ENCODE measurements at regions not wholly inside any gene's neighbourhood (a gene's known extent, or its start where the extent isn't known, plus 50 kb on each side); places are given as distances from the start of the nearest gene placed in this dataset.
A peak's percentile ranks its signal among the peaks of the same experiment; 100 is the strongest.

DNA sequence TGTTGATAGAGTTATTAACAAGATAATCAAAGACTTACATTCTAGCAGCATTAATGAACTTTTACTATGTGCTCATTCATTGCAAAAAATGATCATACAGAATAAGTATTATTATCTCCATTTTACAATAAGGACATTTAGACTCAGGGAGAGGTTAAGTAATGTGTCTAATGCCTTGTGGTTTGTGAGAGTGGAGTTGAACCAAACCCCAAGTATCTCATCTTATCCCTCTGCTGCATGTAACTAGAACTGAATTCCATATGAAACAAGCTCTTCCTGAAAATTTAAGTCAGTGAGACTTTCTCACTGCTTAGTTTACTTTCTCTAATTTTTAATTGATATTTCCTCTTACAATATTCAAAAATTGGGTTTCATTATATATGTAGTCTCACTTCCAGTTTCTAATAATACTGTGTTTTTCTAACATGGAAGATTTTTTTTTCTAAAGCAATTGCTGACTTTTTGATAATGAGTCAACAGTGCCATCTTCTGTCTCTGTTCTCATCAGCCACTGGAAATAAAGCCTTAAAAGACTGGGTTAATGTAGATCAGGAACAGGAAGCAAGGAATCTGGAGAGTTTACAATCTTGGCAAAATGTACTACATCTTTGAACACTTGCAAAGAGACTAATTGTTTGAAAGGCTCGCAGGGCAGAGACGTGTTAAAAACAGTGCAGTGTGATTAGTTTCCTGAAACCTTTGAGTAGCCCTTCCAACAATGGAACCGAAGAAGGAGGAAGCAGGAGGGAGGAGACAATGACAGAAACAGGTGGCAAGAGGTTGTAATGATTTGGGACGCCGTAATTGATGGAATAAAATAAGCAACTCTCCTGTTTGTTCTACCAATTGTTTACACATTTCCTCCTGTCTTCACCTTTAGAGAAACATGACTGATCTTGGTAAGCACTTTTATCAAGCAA, 567.6 kb downstream of the MRPL39 start:
- no peak overlapping the region for H3K4me2 ChIP-seq
- H3K27me3 ChIP-seq (ENCODE audit: insufficient read depth), result no peaks in the 10 kb centered on the region
- no peaks in the 10 kb centered on the region for H4K20me1 ChIP-seq (replicated peaks; ENCODE audit: insufficient read depth)
- no peak overlapping the region for H3K27ac ChIP-seq (ENCODE audit: low read depth)
- no peak; the same call in 2 of the 3 replicates for ATAC-seq
- no peaks in the 10 kb centered on the region; the same call in 2 of the 3 replicates for H3K36me3 Mint-ChIP-seq (ENCODE audit: low read depth)
- H3F3A ChIP-seq (replicated peaks; ENCODE audit: low read depth), result no peaks in the 10 kb centered on the region
- DNase-seq (ENCODE audit: low spot score), result peak; percentile 34
- H3K4me3 Mint-ChIP-seq, result no peak overlapping the region; the same call in 2 of the 3 replicates
- no peaks in the 10 kb centered on the region for H3K36me3 ChIP-seq (ENCODE audit: insufficient read depth)
- no peaks in the 10 kb centered on the region for H3K4me1 ChIP-seq (ENCODE audit: insufficient read depth)
- no peaks in the 10 kb centered on the region for H3K79me2 ChIP-seq (replicated peaks; ENCODE audit: insufficient read depth)
- H2AFZ ChIP-seq, result no peak overlapping the region; the same call in 1 of the 2 replicates
- TF ChIP-seq, protein P1, sequence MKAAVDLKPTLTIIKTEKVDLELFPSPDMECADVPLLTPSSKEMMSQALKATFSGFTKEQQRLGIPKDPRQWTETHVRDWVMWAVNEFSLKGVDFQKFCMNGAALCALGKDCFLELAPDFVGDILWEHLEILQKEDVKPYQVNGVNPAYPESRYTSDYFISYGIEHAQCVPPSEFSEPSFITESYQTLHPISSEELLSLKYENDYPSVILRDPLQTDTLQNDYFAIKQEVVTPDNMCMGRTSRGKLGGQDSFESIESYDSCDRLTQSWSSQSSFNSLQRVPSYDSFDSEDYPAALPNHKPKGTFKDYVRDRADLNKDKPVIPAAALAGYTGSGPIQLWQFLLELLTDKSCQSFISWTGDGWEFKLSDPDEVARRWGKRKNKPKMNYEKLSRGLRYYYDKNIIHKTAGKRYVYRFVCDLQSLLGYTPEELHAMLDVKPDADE (IDR thresholded peaks at IDR 0.05), result no peak
- TF ChIP-seq, protein P2, sequence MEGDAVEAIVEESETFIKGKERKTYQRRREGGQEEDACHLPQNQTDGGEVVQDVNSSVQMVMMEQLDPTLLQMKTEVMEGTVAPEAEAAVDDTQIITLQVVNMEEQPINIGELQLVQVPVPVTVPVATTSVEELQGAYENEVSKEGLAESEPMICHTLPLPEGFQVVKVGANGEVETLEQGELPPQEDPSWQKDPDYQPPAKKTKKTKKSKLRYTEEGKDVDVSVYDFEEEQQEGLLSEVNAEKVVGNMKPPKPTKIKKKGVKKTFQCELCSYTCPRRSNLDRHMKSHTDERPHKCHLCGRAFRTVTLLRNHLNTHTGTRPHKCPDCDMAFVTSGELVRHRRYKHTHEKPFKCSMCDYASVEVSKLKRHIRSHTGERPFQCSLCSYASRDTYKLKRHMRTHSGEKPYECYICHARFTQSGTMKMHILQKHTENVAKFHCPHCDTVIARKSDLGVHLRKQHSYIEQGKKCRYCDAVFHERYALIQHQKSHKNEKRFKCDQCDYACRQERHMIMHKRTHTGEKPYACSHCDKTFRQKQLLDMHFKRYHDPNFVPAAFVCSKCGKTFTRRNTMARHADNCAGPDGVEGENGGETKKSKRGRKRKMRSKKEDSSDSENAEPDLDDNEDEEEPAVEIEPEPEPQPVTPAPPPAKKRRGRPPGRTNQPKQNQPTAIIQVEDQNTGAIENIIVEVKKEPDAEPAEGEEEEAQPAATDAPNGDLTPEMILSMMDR (conservative IDR thresholded peaks at IDR 0.05; ENCODE audit: low read depth in 2 of 2), result peak; percentile 56 to 67
- TF ChIP-seq EZH2 (IDR thresholded peaks at IDR 0.05; ENCODE audit: low read depth, unreplicated experiment), result no peak
- peaks cover 55% of the 10 kb centered on the region for H3K9me3 Mint-ChIP-seq
- H3K27me3 Mint-ChIP-seq (ENCODE audit: insufficient read depth, low read depth, poor library complexity), result no peaks in the 10 kb centered on the region
- H3K4me3 ChIP-seq, result no peak overlapping the region
- no peaks in the 10 kb centered on the region for H3K9me2 ChIP-seq (ENCODE audit: insufficient read depth)
- H3K27ac Mint-ChIP-seq, result peak overlapping the region; percentile 58
- H3K4me1 Mint-ChIP-seq, result peaks cover 4% of the 10 kb centered on the region; the same call in 2 of the 3 replicates

- DNase-seq (ENCODE audit: low spot score) (no peak), ATAC-seq (no peak)
- H3K27me3 Mint-ChIP-seq (ENCODE audit: insufficient read depth, low read depth, poor library complexity), result no peaks in the 10 kb centered on the region
- no peak overlapping the region for H3K27ac Mint-ChIP-seq
- Histone ChIP-seq H3K4me1 (ENCODE audit: insufficient read depth) (no peaks in the 10 kb centered on the region), H2AFZ (no peak overlapping the region), H3K36me3 (ENCODE audit: insufficient read depth) (no peaks in the 10 kb centered on the region), H3K4me2 (no peak overlapping the region), H3K27me3 (ENCODE audit: insufficient read depth) (no peaks in the 10 kb centered on the region), H4K20me1 (replicated peaks; ENCODE audit: insufficient read depth) (no peaks in the 10 kb centered on the region), H3K27ac (ENCODE audit: low read depth) (no peak overlapping the region), H3K9me2 (ENCODE audit: insufficient read depth) (no peaks in the 10 kb centered on the region), H3F3A (replicated peaks; ENCODE audit: low read depth) (no peaks in the 10 kb centered on the region), H3K79me2 (replicated peaks; ENCODE audit: insufficient read depth) (no peaks in the 10 kb centered on the region), H3K4me3 (no peak overlapping the region)
- no peaks in the 10 kb centered on the region; the same call in 2 of the 3 replicates for H3K36me3 Mint-ChIP-seq (ENCODE audit: low read depth)
- TF ChIP-seq, protein P1 (IDR thresholded peaks at IDR 0.05), result no peak
- no peak for TF ChIP-seq ZNF331 (CRISPR knock-in tag; IDR thresholded peaks at IDR 0.05; ENCODE audit: low read depth)
- no peak for TF ChIP-seq CREB1 (CRISPR knock-in tag; IDR thresholded peaks at IDR 0.05; ENCODE audit: low read depth)
- TF ChIP-seq EZH2phosphoT487 (IDR thresholded peaks at IDR 0.05; ENCODE audit: unreplicated experiment), result no peak
- TF ChIP-seq POLR2AphosphoS5 (IDR thresholded peaks at IDR 0.05; ENCODE audit: low read depth), result no peak
- TF ChIP-seq ZNF114 (CRISPR knock-in tag; IDR thresholded peaks at IDR 0.05), result no peak
- H3K4me1 Mint-ChIP-seq, result peaks cover 4% of the 10 kb centered on the region; the same call in 2 of the 3 replicates
- H3K4me3 Mint-ChIP-seq, result no peak overlapping the region
- H3K9me3 Mint-ChIP-seq, result peaks cover 49% of the 10 kb centered on the region
Measured at GRCh38 chr21:25036775-25037174, 570.5 kb downstream of the MRPL39 start.

Data from GM23338 (cell line).